Skin of body (tissue), 1 donor: ENCODE measurements at regions not wholly inside any gene's neighbourhood (a gene's known extent, or its start where the extent isn't known, plus 50 kb on each side); places are given as distances from the start of the nearest gene placed in this dataset.
"Not testable (repeated sequence)": the region's sequence is repeated elsewhere in the genome, so short reads cannot be mapped to it uniquely, and the experiment has no call there.

Experiments
- DNase-seq: peaks from one replicate; lab custom pipeline; 2025; lab: John Stamatoyannopoulos, UW

DNA sequence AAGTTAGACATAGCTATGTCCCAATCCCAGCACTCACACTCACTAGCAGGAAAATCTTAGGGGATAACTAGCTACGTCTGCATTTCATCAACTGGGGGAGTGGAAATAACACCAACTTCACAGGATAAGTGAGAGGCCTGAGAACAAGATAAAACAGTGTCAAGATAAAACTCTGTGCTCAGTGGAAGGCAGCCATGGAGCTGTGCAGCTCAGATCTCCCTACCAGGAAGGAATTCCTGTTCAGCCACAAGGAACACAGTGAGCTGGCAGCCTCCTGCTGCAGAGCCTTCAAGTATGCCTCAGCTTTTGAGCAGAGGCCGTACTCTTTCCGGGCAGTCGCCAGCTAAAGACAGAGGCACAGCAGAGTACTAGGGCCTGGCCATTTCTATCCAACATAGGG, 115.8 kb upstream of the TOPAZ1 start:
- DNase-seq = no peak

DNA sequence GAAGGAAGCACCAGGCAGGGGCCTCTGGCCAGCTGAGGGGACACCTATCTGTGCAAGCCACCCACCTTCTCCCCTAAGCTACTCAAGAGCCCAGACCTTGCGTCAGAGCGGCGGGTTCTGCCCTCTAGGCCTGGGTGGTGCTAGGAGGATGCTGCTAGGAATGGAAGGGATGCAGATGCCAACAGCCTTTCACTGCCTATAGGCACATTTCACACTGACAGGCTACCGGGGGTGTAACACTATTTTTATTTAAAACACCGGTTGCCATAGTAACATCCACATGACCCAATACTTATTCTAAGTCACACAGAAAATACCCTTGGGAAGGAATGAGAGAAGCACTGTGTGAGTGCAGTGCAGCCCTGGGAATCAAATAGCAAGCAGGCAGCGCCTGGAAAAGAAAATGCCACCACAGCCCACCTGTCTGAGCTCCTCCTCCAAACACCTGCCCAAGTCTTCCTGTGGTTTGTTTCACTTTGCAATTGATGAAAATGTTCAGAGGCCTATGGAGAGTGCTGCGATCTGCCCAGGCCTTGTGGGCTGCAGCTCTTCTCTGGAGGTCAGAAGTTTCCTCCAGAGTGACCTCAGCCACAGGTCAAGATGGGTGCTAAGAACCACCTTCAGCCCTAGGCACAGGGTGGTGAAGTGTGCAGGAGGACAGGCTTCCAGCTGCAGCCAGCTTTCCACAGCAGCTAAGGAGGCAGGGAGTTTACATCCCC, 113.5 kb upstream of the TOPAZ1 start:
- no peak for DNase-seq

- DNase-seq = no peak
Measured at GRCh38 chr3:44130249-44130648, 111.4 kb upstream of the TOPAZ1 start.

DNA sequence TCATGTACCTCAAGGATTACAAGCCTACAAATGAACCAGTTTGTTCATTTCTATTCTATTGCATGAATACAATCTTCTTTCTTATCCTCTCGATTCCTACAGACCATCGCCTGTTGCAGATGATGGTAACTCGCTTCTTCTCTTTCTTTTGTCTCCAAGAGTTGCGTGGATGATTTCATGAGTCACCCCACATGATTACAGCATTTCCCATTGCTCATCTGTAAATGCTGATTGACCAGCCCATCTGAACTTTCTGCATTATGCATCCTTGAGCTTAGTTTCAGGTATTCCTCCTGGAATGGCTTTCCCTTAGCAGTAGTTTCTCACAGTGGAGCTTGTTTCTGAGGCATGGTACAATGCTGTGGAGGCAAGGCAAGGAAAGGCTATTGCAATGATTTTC, 109.6 kb upstream of the TOPAZ1 start:
- no peak for DNase-seq

GRCh38 chr3:44132593-44132992, 109.1 kb upstream of the TOPAZ1 start:
- no peak for DNase-seq

DNA sequence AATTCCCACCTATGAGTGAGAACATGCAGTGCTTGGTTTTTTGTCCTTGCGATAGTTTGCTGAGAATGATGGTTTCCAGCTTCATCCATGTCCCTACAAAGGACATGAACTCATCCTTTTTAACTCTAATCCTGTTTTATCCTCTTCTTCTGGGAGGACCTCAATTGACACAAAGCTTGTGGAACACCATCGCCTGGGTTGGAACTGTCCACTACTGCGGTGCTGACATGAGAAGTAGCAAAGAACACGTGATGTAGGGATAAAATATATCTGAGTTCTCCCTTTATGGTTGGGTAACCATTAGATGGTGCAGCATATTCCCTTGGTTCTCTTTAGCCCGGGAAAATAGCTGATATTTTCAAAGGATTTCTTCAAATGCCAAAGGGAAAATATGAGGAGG, 105.3 kb upstream of the TOPAZ1 start:
- DNase-seq = no peak

GRCh38 chr3:44146073-44146472, 95.6 kb upstream of the TOPAZ1 start:
- DNase-seq = no peak

DNA sequence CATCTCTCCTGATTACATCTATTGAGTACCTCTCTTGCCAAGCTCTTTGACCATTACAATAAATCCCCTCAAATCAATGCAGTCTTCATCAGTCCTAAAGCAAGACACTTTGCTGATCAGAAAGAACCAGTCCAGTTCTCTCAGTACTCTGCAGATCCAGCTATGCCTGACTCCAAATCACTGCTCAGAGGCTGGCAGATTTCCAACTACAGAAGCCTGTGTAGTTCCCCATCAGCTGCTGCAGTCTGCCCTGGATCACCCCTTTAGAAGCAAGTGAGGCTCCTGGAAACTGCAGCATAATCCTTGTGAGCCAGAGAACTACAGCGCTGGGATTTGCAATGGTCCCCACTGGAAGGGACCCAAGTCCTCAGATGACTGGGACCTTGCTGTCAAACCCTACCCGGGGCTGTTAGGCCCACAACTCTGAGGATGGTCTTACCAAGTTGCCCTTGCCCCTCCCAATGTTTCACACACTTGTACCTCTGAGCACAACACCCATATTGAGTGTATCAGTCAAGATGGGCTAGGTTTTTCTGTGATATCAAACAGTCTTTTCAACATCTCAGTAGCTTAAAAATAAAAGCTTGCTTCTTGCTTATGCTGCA, 81.9 kb upstream of the TOPAZ1 start:
- DNase-seq = no peak

- DNase-seq = no peak
Measured at GRCh38 chr3:44160818-44161217, 80.9 kb upstream of the TOPAZ1 start.

DNA sequence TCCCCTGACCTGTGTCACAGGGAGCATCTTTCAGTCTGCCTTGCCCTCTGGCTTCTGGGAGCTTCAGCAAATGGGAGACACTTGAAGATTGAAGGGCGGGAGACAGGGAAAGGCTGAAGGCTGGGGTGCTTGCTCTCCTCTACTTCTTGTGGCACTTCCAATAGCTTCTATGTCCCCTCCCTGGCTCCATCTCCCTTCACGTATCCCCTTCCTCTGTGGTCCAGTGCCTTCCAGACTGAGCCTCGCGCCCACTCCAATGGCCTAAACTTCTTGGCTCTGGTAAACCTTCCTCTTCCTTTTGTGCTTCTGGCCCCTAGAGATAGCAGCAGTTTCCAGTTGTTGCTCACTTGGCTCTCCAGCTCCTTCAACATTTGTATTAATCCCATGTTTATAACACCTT, 69.8 kb upstream of the TOPAZ1 start:
- no peak for DNase-seq

DNA sequence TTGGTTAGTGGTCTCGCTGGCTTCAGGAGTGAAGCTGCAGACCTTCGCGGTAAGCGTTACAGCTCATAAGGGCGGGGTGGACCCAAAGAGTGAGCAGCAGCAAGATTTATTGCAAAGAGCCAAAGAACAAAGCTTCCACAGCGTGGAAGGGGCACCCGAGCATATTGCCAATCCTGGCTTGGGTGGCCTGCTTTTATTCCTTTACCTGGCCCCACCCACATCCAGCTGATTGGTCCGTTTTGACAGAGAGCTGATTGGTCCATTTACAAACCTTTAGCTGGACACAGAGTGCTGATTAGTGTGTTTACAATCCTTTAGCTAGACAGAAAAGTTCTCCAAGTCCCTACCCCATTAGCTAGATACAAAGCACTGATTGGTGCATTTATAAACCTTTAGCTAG, 69.0 kb upstream of the TOPAZ1 start:
- DNase-seq = not testable (repeated sequence)

DNA sequence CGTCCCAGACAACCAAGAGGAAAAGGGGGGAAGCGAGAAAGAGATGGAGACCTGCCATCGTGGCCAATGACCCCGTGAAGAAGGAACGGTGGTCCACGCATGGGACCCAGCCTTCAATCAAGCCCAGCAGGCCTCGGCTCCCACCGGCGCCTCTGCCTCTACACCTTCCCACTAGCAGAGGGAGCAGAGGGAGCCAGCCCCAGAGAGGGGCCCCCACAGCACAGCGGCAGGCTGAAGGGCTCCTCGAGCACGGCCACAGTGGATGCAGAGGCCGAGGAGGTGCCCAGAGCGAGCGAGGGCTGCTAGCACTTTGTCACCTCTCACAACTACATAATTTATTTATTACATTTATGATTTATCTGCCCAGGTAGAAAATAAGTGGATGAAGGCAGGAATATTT, 68.4 kb upstream of the TOPAZ1 start:
- no peak for DNase-seq

DNA sequence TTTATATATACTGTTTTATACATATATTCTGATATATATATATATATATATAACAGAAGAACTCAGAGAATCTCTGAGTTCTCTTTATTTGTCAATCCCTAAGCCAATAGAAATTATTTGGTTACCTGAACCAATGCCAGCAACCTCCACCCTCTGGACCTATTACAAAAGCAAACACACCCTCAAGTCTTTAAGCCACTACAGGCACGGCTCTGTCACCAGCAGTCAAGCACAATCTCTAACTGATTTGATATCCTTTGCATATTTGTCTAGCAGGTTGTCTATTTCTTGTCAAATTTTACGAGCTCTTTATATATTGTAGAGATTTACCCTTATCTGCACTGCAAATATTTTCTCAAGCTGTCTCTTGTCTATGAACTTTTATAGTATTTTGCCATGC, 66.6 kb upstream of the TOPAZ1 start:
- no peak for DNase-seq

DNA sequence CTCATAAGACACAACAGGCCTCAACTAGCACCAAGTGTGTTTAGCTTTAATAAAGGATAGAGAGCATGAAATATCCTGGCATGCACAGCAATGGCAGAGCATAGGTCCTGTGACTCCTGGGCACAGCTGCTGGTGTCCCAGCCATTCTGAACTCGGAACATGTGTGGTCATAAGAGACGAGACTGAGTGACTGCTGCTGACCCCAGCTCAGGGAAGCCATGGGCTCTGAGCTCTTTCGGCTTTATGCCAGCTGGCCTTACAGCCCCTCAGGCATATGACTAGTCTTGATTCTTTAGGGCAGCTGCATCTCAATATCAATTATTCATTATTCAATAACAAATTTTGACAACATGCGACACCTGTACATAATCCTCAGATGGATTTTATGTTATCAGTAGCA, 62.4 kb upstream of the TOPAZ1 start:
- DNase-seq = no peak

- DNase-seq = no peak
Measured at GRCh38 chr3:44184319-44184953, 57.2 kb upstream of the TOPAZ1 start.

DNA sequence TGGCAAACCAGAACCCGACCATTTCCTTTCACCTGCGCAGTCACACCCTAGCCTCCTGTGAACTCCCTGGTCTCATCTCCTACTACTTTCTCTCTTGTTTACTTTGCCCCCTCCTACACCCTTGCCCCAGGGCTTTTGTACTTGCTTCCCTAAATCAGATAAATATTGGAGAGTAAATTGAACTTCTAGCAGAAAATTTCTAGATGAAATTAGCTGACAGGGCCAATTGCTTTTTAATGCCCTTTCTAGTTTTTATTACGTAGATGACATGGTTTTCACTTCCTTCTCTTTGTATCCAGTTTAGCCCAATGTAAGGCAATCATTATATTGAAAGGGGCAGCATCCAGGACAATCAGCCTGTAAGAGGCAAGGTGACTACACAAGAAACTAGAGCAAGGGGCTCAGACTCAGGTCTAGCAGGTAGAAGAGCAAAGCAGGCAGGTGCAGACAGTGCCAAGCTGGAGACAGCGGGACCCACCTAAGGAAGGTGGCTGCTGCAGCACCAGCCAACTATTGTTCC, 56.2 kb upstream of the TOPAZ1 start:
- no peak for DNase-seq

DNA sequence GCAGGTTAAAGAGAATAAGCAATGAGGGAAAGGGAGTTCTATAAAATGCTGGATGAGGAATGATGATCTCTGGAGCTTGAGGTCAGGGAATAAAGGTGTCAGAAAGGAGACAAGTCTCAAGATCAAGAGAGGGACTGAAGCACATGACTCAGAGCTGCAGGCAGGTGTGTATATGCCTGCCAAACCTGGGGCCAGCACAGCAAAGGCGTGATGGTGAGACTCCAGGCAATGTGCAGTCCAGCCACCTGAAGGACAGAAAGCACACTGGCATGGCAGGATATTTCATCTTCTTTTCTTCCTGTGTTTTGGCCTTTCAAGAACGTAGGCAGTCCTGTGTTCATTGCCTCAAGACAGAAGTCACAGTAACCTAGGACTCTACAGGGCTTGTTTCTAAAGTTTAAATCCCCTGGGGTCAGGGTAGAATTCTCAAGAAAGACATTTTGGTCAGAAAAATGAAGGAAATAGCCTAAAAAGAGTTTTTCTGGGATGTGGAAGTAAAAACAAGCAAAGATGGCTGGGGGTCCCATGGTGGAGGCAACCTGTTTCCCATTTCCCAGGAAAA, 55.5 kb upstream of the TOPAZ1 start:
- no peak for DNase-seq

- no peak for DNase-seq
Measured at GRCh38 chr3:44186712-44187111, 55.0 kb upstream of the TOPAZ1 start.
